GM23338 (cell line): ENCODE measurements at regions not wholly inside any gene's neighbourhood (a gene's known extent, or its start where the extent isn't known, plus 50 kb on each side); places are given as distances from the start of the nearest gene placed in this dataset.

Experiments
- ATAC-seq: fragments of 200-7000 bp; cut with Tn5 transposase; 3 replicates; pipeline ENCODE4 v1.9.1; 2020
- DNase-seq: peaks from one replicate; pipeline ENCODE4 v3.0.0-alpha.2; 2015; ENCODE audit warnings: low spot score
- H2AFZ ChIP-seq: fragments of 200-600 bp; sonication (generic); 2 replicates; pipeline ENCODE4 v1.8.0; 2016; ENCODE audit warnings: antibody characterized with exemption, mild to moderate bottlenecking, moderate library complexity
- H3F3A ChIP-seq: fragments of 200-600 bp; sonication (generic); replicated peaks from 2 replicates; pipeline ENCODE4 v1.8.0; 2017; ENCODE audit warnings: antibody characterized with exemption, mixed run types, low read depth
- H3K27ac ChIP-seq: fragments of 200-600 bp; sonication (generic); 2 replicates; pipeline ENCODE4 v1.6.1; 2016; ENCODE audit warnings: low read depth
- H3K27me3 ChIP-seq: fragments of 200-600 bp; sonication (generic); 2 replicates; pipeline ENCODE4 v1.8.0; 2016; ENCODE audit warnings: mild to moderate bottlenecking, mixed run types, moderate library complexity; ENCODE audit not compliant: insufficient read depth
- H3K36me3 ChIP-seq: fragments of 200-600 bp; sonication (generic); 2 replicates; pipeline ENCODE4 v1.8.0; 2016; ENCODE audit warnings: mild to moderate bottlenecking; ENCODE audit not compliant: insufficient read depth
- H3K4me1 ChIP-seq: fragments of 200-600 bp; sonication (generic); 2 replicates; pipeline ENCODE4 v1.8.0; 2016; ENCODE audit warnings: mild to moderate bottlenecking, moderate library complexity; ENCODE audit not compliant: insufficient read depth
- H3K4me2 ChIP-seq: fragments of 200-600 bp; sonication (generic); 2 replicates; pipeline ENCODE4 v1.7.1; 2017; ENCODE audit warnings: mixed run types
- H3K4me3 ChIP-seq: fragments of 200-600 bp; sonication (generic); 2 replicates; pipeline ENCODE4 v1.6.1; 2016; ENCODE audit warnings: mixed run types
- H3K79me2 ChIP-seq: fragments of 200-600 bp; sonication (generic); replicated peaks from 2 replicates; pipeline ENCODE4 v1.8.0; 2017; ENCODE audit warnings: mild to moderate bottlenecking; ENCODE audit not compliant: insufficient read depth
- H3K9me2 ChIP-seq: fragments of 200-600 bp; sonication (generic); 2 replicates; pipeline ENCODE4 v1.8.0; 2017; ENCODE audit not compliant: insufficient read depth
- H4K20me1 ChIP-seq: fragments of 200-600 bp; sonication (generic); replicated peaks from 2 replicates; pipeline ENCODE4 v1.8.0; 2017; ENCODE audit warnings: mild to moderate bottlenecking; ENCODE audit not compliant: insufficient read depth
- H3K27ac Mint-ChIP-seq: 2 replicates; pipeline ENCODE4 v1.8.0; 2020; ENCODE audit warnings: inconsistent platforms, mild to moderate bottlenecking, moderate library complexity, mixed read lengths
- H3K27me3 Mint-ChIP-seq: 3 replicates; pipeline ENCODE4 v1.8.0; 2022; ENCODE audit warnings: low read depth, mild to moderate bottlenecking, moderate library complexity, mixed read lengths, inconsistent platforms; ENCODE audit not compliant: insufficient read depth, poor library complexity
- H3K36me3 Mint-ChIP-seq: 3 replicates; pipeline ENCODE4 v1.8.0; 2021; ENCODE audit warnings: low read depth, mild to moderate bottlenecking, inconsistent platforms, moderate library complexity, mixed read lengths
- H3K4me1 Mint-ChIP-seq: 3 replicates; pipeline ENCODE4 v1.8.0; 2020; ENCODE audit warnings: mild to moderate bottlenecking, inconsistent platforms, mixed read lengths
- H3K4me3 Mint-ChIP-seq: 3 replicates; pipeline ENCODE4 v1.8.0; 2021; ENCODE audit warnings: moderate library complexity, mild to moderate bottlenecking, inconsistent platforms, mixed read lengths
- H3K9me3 Mint-ChIP-seq: 3 replicates; pipeline ENCODE4 v1.8.0; 2020; ENCODE audit warnings: moderate library complexity, mild to moderate bottlenecking, inconsistent platforms, mixed read lengths
- CREB1 ChIP-seq: fragments of 250-450 bp; sonication (Bioruptor Pico); IDR thresholded peaks from 2 replicates; pipeline ENCODE4 v1.5.0; 2020; ENCODE audit warnings: low read depth, mild to moderate bottlenecking, moderate library complexity
- ETS1 ChIP-seq: IDR thresholded peaks from 2 replicates; pipeline ENCODE4 v1.6.1; 2016; ENCODE audit warnings: antibody characterized with exemption
- EZH2 ChIP-seq: fragments of 200-600 bp; sonication (generic); IDR thresholded peaks from one replicate; pipeline ENCODE4 v1.8.0; 2017; ENCODE audit warnings: antibody characterized with exemption, mild to moderate bottlenecking, low read depth; ENCODE audit not compliant: unreplicated experiment
- EZH2phosphoT487 ChIP-seq: fragments of 200-600 bp; sonication (generic); IDR thresholded peaks from one replicate; pipeline ENCODE4 v1.8.1; 2018; ENCODE audit warnings: antibody characterized with exemption; ENCODE audit not compliant: unreplicated experiment
- NANOG ChIP-seq: IDR thresholded peaks from 2 replicates; pipeline ENCODE4 v1.6.1; 2016; ENCODE audit warnings: antibody characterized with exemption, borderline replicate concordance
- POLR2AphosphoS5 ChIP-seq: IDR thresholded peaks from 2 replicates; pipeline ENCODE4 v1.6.1; 2016; ENCODE audit warnings: antibody characterized with exemption, low read depth
- REST ChIP-seq: IDR thresholded peaks from one replicate; pipeline ENCODE4 v1.6.1; 2018; ENCODE audit warnings: antibody characterized with exemption; ENCODE audit not compliant: unreplicated experiment
- STAT1 ChIP-seq: IDR thresholded peaks from one replicate; pipeline ENCODE4 v1.6.1; 2016; ENCODE audit warnings: antibody characterized with exemption; ENCODE audit not compliant: unreplicated experiment
- ZNF114 ChIP-seq: fragments of 250-450 bp; sonication (Bioruptor Pico); IDR thresholded peaks from 2 replicates; pipeline ENCODE4 v1.5.0; 2020; ENCODE audit warnings: mild to moderate bottlenecking, moderate library complexity
- ZNF331 ChIP-seq: fragments of 250-450 bp; sonication (Bioruptor Pico); IDR thresholded peaks from 2 replicates; pipeline ENCODE4 v1.5.0; 2020; ENCODE audit warnings: low read depth, mild to moderate bottlenecking, moderate library complexity
- ZNF462 ChIP-seq: fragments of 250-450 bp; sonication (Bioruptor Pico); IDR thresholded peaks from 2 replicates; pipeline ENCODE4 v1.5.0; 2020; ENCODE audit warnings: mild to moderate bottlenecking, moderate library complexity

- TF ChIP-seq REST (no peak), ZNF331 (CRISPR knock-in tag) (no peak), EZH2phosphoT487 (no peak), STAT1 (no peak), EZH2 (no peak), NANOG (no peak), POLR2AphosphoS5 (no peak), ZNF114 (CRISPR knock-in tag) (no peak)
Measured at GRCh38 chr6:164720-165119, 127.6 kb upstream of the DUSP22 start (continued).

GRCh38 chr6:165263-165662, 127.0 kb upstream of the DUSP22 start:
- H3K27ac Mint-ChIP-seq = no peak overlapping the region
- Histone ChIP-seq H2AFZ (no peak overlapping the region), H3K36me3 (no peaks in the 10 kb centered on the region), H3K27me3 (no peaks in the 10 kb centered on the region), H3K4me1 (no peaks in the 10 kb centered on the region), H3K27ac (no peak overlapping the region), H3K79me2 (no peaks in the 10 kb centered on the region), H3K4me3 (no peak overlapping the region), H3F3A (no peaks in the 10 kb centered on the region), H3K4me2 (no peak overlapping the region), H3K9me2 (no peaks in the 10 kb centered on the region), H4K20me1 (no peaks in the 10 kb centered on the region)
- H3K27me3 Mint-ChIP-seq = no peaks in the 10 kb centered on the region
- no peaks in the 10 kb centered on the region for H3K36me3 Mint-ChIP-seq
- peaks cover 38% of the 10 kb centered on the region for H3K9me3 Mint-ChIP-seq
- H3K4me1 Mint-ChIP-seq = no peaks in the 10 kb centered on the region
- no peak overlapping the region for H3K4me3 Mint-ChIP-seq
- no peak for DNase-seq
- no peak for ATAC-seq
- TF ChIP-seq CREB1 (CRISPR knock-in tag) (no peak), ETS1 (no peak), EZH2phosphoT487 (no peak), ZNF462 (no peak), EZH2 (no peak), POLR2AphosphoS5 (no peak), NANOG (no peak), ZNF114 (CRISPR knock-in tag) (no peak), REST (no peak), ZNF331 (CRISPR knock-in tag) (no peak)
